ENCODE measurements at regions not wholly inside any gene's neighbourhood (a gene's known extent, or its start where the extent isn't known, plus 50 kb on each side); places are given as distances from the start of the nearest gene placed in this dataset.
"Not testable (repeated sequence)": the region's sequence is repeated elsewhere in the genome, so short reads cannot be mapped to it uniquely, and the experiment has no call there.

- TF ChIP-seq CTCF (IDR thresholded peaks at IDR 0.05; ENCODE audit: low read depth, low read length), result no peak
- no peak overlapping the region for H3K4me3 ChIP-seq (replicated peaks in 1 of 2; ENCODE audit: low read depth in 2 of 2, low read length in 2 of 2)
- DNase-seq (ENCODE audit: low read depth in 2 of 2), result no peak
These were observed 242.1 kb downstream of the FGF9 start for GRCh38 chr13:21913010-21913409.

GRCh38 chr13:21917086-21918015, 246.5 kb downstream of the FGF9 start:
- TF ChIP-seq CTCF (IDR thresholded peaks at IDR 0.05; ENCODE audit: low read depth, low read length), result no peak
- DNase-seq (ENCODE audit: low read depth in 2 of 2), result no peak
- no peak overlapping the region for H3K4me3 ChIP-seq (replicated peaks in 1 of 2; ENCODE audit: low read depth in 2 of 2, low read length in 2 of 2)

- H3K4me3 ChIP-seq (replicated peaks in 1 of 2; ENCODE audit: low read depth in 2 of 2, low read length in 2 of 2); DNase-seq (ENCODE audit: low read depth in 2 of 2): not testable (repeated sequence)
These were observed 249.9 kb downstream of the FGF9 start for GRCh38 chr13:21920802-21921201.

GRCh38 chr13:21924958-21925357, 254.1 kb downstream of the FGF9 start:
- no peak overlapping the region for H3K4me3 ChIP-seq (replicated peaks in 1 of 2; ENCODE audit: low read depth in 2 of 2, low read length in 2 of 2)
- DNase-seq (ENCODE audit: low read depth in 2 of 2), result no peak
- TF ChIP-seq CTCF (IDR thresholded peaks at IDR 0.05; ENCODE audit: low read depth, low read length), result no peak

GRCh38 chr13:21925720-21926119, 254.8 kb downstream of the FGF9 start:
- no peak overlapping the region for H3K4me3 ChIP-seq (replicated peaks in 1 of 2; ENCODE audit: low read depth in 2 of 2, low read length in 2 of 2)
- TF ChIP-seq CTCF (IDR thresholded peaks at IDR 0.05; ENCODE audit: low read depth, low read length), result no peak
- DNase-seq (ENCODE audit: low read depth in 2 of 2), result no peak

GRCh38 chr13:21929400-21929799, 258.5 kb downstream of the FGF9 start:
- H3K4me3 ChIP-seq (replicated peaks in 1 of 2; ENCODE audit: low read depth in 2 of 2, low read length in 2 of 2), result no peak overlapping the region
- no peak for TF ChIP-seq CTCF (IDR thresholded peaks at IDR 0.05; ENCODE audit: low read depth, low read length)
- DNase-seq (ENCODE audit: low read depth in 2 of 2), result no peak

GRCh38 chr13:21930536-21930935, 259.7 kb downstream of the FGF9 start:
- TF ChIP-seq CTCF (IDR thresholded peaks at IDR 0.05; ENCODE audit: low read depth, low read length), result no peak
- no peak for DNase-seq (ENCODE audit: low read depth in 2 of 2)
- no peak overlapping the region for H3K4me3 ChIP-seq (replicated peaks in 1 of 2; ENCODE audit: low read depth in 2 of 2, low read length in 2 of 2)
